ENCODE measurements at regions not wholly inside any gene's neighbourhood (a gene's known extent, or its start where the extent isn't known, plus 50 kb on each side); places are given as distances from the start of the nearest gene placed in this dataset.
A peak's percentile ranks its signal among the peaks of the same experiment; 100 is the strongest.
"Not testable (repeated sequence)": the region's sequence is repeated elsewhere in the genome, so short reads cannot be mapped to it uniquely, and the experiment has no call there.

DNA sequence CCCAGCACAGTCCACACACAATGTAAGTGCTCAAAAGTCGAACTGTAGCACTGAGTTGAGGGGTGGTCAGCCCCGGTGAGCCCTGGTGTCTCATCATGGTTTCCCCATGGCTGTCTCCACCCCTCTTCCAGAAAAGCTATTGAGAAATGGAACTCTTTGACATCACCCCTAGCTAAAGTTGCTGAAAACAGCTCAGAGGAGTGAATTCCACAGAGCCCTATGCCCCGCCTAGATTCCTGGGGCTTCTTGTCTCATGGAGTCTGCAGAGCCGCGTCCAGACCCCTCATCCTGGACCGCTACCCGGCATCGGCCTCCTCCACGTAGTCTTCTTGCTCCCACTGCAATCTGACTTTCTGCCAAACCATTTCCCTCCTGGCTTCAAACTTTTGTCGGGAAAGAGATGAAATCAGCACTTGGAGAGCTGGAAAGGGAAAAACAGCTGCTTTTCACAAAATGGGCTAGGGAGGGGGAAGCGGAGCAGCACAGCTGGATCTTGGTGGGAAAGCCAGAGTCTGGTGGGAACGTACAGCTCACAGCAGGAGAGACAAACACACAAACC is 132.2 kb downstream of the SNX5 start:
- peak; percentile 63 for DNase-seq (ENCODE audit: low read depth)

GRCh38 chr20:17835934-17836300 is 132.7 kb downstream of the SNX5 start:
- DNase-seq (ENCODE audit: low read depth), result no peak

- peak; percentile 76 for DNase-seq (ENCODE audit: low read depth)
Measured at GRCh38 chr20:17835240-17835933, 133.2 kb downstream of the SNX5 start.

- no peak for DNase-seq (ENCODE audit: low read depth)
Measured at GRCh38 chr20:17834804-17835203, 133.8 kb downstream of the SNX5 start.

GRCh38 chr20:17833036-17833674 is 133.4 kb downstream of the BANF2 start:
- DNase-seq (ENCODE audit: low read depth), result no peak

DNA sequence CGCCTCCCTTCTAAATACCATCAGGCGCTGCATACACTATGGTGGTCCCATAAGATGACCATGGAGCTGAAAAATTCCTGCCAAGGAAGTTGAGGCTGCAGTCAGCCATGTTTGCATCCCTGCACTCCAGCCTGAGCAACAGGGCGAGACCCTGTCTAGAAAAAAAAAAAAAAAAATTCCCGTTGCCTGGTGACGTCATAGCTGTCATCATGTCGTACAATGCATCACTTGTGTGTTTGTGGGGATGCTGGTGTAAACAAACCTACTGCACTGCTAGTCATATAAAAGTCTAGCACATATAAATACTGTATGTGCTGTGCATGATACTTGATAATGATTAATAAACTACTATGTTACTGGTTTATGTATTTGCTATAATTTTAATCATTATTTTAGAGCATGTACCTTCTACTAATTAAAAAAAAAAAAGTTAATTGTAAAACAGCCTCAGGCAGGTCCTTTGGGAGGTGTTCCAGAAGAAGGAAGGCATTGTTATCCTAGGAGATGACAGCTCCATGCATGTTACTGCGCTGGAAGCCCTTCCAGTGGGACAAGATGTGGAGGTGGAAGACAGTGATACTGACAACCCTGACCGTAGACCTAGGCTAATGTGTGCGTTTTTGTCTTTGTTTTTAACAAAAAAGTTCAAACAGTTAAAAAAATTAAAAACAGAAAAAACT is 132.6 kb downstream of the BANF2 start:
- DNase-seq (ENCODE audit: low read depth), result no peak

DNA sequence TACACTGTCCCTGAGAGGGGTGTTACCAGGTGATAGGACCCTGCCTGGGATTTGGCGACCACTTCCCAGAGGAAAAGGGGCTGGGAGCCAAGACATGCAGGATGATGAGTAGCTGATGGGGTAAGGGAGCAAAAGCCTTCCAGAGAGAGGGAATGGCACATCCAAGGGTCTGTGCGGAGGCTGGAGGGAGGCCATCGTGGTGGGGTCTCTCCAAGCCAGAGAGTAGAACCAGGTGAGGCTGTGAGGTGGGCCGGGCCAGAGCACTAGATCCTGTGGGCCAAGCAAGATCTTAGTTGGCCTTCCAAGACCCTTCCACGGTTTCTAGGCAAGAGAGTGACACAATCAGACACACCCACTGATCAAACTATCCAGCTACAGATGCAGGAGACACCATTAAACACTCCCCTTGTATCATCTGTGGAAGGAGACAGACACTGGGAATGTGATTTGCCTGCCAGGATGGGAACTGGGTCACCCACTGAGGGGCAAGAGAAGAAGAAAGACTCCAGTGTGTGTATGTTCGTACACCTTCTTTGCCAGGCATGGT is 128.9 kb downstream of the BANF2 start:
- DNase-seq (ENCODE audit: low read depth), result no peak

DNA sequence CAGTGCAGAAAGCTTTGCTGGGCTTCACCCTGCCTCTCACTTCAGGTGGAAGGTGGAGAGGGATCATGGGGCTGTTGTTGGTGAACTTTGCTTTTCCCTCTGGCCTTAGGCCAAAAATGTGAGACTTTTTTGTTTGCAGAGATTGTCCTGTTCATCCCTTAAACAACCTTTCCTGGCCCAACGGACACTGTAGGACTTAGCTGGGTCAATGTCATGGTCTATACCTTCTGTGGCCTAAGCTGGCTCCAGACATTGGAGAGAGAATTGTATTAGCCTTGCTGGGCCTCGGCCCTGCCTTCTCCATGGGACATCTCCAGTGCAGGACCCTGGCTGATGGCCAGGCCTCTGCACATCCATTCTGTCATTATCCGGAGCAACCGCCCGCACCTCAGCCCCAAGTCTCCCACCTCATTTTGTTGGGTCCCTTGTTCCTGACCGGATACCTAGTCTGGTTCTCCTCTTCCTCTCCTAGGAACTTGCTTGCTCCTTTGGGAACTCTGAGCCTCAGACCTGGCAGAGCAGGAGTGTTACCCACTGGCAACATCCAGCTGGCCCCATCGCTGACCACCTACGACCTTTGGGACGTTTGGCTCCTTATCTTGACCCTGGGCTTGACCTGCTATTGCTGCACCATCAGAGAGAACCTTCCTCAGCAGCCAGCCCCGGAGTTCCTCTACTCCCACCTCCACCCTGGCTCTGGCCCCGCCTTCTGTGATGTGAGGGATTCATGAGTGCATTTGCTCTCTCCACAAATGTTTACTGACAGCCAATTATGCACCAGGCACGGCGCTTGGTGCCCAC is 128.2 kb downstream of the BANF2 start:
- no peak for DNase-seq (ENCODE audit: low read depth)

- no peak for DNase-seq (ENCODE audit: low read depth)
Measured at GRCh38 chr20:17827079-17827478, 127.3 kb downstream of the BANF2 start.

DNA sequence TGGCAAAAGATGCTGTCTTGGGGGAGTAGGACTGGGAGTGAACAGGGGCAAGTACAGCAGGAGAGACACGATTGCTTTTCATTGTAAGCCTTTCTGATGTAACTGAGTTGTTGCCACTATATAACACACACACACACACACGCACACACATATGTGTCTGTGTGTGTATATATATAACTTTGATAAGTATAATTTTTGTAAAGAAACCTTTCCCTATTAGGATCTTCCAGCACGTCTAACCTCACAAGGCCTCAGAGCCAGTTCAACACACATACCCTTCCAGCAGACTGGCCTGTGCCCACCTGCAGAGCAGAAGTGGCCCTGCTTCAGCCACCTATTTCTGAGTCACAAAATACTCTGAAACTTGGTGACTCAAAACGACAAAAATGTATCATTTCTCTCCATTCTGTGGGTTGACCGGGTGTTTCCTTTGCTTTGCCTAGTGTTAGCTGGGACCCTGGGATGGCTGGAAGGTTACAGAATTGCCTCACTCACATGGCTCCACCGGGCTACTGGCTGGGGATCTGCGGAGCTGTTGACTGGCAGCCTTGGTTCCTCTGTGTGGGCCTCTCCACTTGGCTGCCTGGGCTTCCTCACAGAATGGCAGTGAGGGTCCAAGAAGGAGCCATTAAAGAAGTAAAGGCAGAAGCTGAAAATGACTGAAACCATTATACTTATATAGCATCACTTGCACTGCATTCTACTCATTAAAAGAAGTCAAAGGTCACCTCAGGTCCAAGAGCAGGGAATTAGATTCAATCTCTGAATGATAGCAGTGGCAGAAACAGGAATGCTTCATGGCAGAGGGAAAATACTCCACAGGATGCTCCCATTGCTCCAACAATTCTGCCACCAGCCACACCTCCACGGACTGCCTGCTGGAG is 126.4 kb downstream of the BANF2 start:
- no peak for DNase-seq (ENCODE audit: low read depth)

- no peak for DNase-seq (ENCODE audit: low read depth)
Measured at GRCh38 chr20:17825252-17825959, 125.6 kb downstream of the BANF2 start.

DNA sequence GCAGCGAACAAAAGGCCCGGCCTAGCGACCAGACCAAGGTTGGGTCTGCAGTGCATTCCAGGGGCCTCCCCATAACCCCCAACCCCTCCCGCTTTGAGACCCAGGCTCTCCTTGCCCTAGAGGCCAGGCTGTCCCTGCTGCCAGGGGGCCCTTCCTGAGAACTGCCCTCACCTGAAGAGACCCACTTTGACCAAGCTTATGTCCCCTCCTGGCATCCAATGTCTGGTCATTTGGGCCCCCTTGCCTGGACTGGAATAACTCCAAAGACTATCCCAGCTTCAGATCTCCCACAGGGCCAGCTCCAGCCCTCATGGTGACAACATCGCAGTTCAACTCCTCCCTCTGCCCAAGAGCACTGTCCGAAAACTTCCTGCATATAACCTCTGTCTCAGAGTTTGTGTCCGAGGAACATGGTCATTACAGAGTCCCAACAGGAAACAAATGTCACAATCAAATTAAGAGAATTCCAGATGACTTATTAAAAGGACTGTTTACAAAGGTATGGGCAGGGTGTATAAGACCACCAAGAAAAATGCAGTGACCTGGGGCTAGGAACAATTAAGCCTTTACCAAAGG is 125.0 kb downstream of the BANF2 start:
- no peak for DNase-seq (ENCODE audit: low read depth)

DNA sequence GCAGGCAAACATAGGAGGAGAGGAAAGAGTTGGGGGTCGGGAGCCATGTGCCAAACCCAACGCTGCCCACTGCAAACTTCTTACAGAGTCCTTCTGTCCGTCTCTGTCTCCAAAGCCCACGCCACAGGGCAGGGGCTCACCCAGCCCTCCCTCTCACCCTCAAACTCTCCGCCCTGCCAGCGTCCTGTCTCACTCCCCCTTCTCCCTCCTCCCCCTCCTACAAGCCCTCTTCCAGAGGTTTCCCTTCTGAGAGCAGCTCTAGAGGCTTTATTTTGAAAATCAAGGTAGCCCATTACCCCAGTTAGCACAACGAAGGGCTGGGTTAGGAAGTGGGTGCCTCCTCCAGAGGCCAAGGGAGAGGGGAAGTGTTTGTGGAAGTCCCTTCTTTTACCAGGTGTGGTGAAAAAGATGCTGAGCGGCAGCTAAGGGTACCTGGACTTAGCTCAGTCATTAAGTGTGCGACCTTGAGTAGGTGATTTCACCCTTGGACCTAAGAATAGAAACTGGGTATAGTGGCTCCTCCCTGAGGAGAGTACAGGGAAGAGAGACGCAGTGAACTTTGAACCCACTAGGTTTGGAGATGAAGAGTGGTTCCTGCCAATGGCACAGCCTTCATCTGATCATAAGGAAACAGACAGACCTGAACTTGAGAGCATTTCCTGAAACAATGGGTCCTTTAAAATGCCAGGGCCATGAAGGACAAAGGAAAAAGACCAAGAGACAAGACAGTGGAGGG is 123.8 kb downstream of the BANF2 start:
- DNase-seq (ENCODE audit: low read depth), result no peak

DNA sequence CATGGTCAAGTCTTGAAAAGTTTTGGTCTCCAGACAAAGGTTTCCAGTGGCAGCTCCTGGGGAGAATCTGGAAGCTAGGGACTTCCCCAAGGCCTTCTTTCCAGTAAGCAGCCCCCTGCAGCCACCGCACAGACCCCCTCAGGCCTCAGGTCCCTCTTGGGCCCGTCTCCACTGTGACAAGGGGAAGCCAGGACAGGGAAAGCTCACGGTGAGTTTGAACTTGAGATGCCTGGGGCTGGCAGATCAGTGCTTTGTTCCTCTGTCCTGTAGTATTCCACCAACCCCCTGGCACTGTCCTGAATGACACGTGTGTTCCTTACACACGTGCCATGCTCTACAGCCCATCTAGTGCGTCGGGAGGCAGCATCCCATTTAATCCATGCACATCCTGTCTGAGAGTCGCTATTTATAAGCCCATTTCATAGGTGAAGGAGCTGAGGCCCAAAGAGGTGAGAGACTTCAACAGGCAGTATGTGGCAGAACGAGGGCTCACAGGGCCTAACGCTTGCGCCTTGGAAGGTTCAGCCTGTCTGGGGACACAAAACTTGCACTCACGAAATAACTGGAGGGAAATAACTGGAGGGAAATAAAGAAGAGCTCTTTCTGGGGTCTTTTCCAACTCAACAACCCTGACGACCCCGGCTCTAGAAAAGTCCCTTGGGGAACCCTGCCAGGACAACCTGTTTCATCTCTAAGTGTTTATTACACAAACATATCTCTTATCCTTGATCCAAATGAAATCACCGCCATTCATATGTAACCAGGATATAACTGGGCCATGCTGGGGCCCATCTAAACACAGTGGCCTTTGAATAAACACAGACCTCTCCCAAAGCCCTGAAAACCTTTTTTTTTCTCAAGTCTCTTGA is 123.0 kb downstream of the BANF2 start:
- no peak for DNase-seq (ENCODE audit: low read depth)

- peak; percentile 62 for DNase-seq (ENCODE audit: low read depth)
Measured at GRCh38 chr20:17822039-17822438, 122.3 kb downstream of the BANF2 start.

GRCh38 chr20:17821606-17822005 is 121.8 kb downstream of the BANF2 start:
- not testable (repeated sequence) for DNase-seq (ENCODE audit: low read depth)

DNA sequence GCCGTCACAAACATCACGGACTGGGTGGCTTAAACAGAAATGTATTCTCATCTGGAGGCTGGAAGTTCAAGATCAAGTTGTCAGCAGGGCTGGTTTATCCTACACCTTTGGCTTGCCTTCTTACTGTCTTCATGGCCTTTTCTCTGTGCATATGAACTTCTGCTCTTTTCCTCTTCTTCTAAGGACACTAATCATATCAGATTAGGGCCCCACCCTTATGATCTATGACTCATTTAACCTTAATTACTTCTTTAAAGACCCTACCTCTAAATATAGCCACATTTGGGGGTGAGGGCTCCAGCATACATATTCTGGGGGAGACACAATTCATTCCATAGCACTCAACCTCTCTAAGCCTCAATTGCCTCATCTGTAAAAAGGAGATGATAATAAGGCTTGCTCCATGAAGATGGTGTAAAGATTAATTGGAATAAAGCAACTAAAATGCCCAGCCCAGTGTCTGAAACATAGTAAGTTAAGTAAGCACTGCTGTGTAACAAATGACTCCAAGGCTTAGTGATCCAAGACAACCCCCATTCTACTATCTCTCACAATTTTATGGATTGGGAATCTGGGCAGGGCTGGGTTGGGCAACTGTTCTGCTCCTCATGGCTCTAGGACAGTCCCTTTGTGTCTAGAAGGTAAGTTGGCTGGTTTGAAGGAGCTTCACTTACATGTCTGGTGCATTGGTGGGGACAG is 119.8 kb downstream of the BANF2 start:
- DNase-seq (ENCODE audit: low read depth), result no peak

GRCh38 chr20:17818187-17818586 is 118.4 kb downstream of the BANF2 start:
- DNase-seq (ENCODE audit: low read depth), result no peak

Measured in GM04504 (cell line).